ENCODE measurements at regions not wholly inside any gene's neighbourhood (a gene's known extent, or its start where the extent isn't known, plus 50 kb on each side); places are given as distances from the start of the nearest gene placed in this dataset.

GRCh38 chr11:103789952-103790351 is 246.5 kb upstream of the DDI1 start:
- H3K4me1 ChIP-seq (ENCODE audit: control insufficient read depth in 4 of 4, insufficient read depth in 4 of 4, low read length in 3 of 4) = no peaks in the 10 kb centered on the region
- no peak for DNase-seq (ENCODE audit: low spot score)
- TF ChIP-seq TAF1 (conservative IDR thresholded peaks at IDR 0.05) = no peak
- TF ChIP-seq JUND (IDR thresholded peaks at IDR 0.05) = no peak
- TF ChIP-seq HNF4A (conservative IDR thresholded peaks at IDR 0.05) = no peak
- no peak for TF ChIP-seq ZBTB33 (IDR thresholded peaks at IDR 0.05)
- no peak for TF ChIP-seq ATF3 (IDR thresholded peaks at IDR 0.05)
- TF ChIP-seq SP1 (IDR thresholded peaks at IDR 0.05) = no peak
- TF ChIP-seq FOXA2 (IDR thresholded peaks at IDR 0.05) = no peak
- no peak for TF ChIP-seq GABPA (IDR thresholded peaks at IDR 0.05 in 1 of 2, conservative IDR thresholded peaks at IDR 0.05 in 1 of 2)
- no peak for TF ChIP-seq FOXA1 (IDR thresholded peaks at IDR 0.05)
- no peak for TF ChIP-seq REST (IDR thresholded peaks at IDR 0.05)
- no peak for TF ChIP-seq RXRA (IDR thresholded peaks at IDR 0.05)
- TF ChIP-seq RAD21 (IDR thresholded peaks at IDR 0.05) = no peak
- TF ChIP-seq NR2F2 (IDR thresholded peaks at IDR 0.05) = no peak
- TF ChIP-seq MAX (IDR thresholded peaks at IDR 0.05) = no peak
- no peak for TF ChIP-seq HNF4G (IDR thresholded peaks at IDR 0.05)
- H3K9ac ChIP-seq (ENCODE audit: low read depth in 1 of 2, low read length in 2 of 2) = no peak overlapping the region
- H3K27me3 ChIP-seq (ENCODE audit: control insufficient read depth in 4 of 4, insufficient read depth in 4 of 4, low read length in 3 of 4) = no peaks in the 10 kb centered on the region
- peaks cover 0 to 10% (median 0%) of the 10 kb centered on the region in 4 donors for H3K9me3 ChIP-seq (ENCODE audit: control insufficient read depth in 4 of 4, low read length in 3 of 4)
- H3K27ac ChIP-seq (ENCODE audit: low read depth in 1 of 2, low read length in 2 of 2) = no peak overlapping the region
- no peaks in the 10 kb centered on the region for H3K36me3 ChIP-seq (ENCODE audit: control insufficient read depth in 4 of 4, insufficient read depth in 3 of 4, low read depth in 1 of 4, low read length in 3 of 4)
- no peak overlapping the region for H3K4me3 ChIP-seq (ENCODE audit: low read depth in 1 of 3, low read length in 3 of 3)

GRCh38 chr11:103792981-103793468 is 243.4 kb upstream of the DDI1 start:
- Histone ChIP-seq H3K9me3 (ENCODE audit: control insufficient read depth in 4 of 4, low read length in 3 of 4) (peaks cover 0 to 10% (median 0%) of the 10 kb centered on the region in 4 donors), H3K27ac (ENCODE audit: low read depth in 1 of 2, low read length in 2 of 2) (no peak overlapping the region), H3K4me1 (ENCODE audit: control insufficient read depth in 4 of 4, insufficient read depth in 4 of 4, low read length in 3 of 4) (no peaks in the 10 kb centered on the region), H3K4me3 (ENCODE audit: low read depth in 1 of 3, low read length in 3 of 3) (no peak overlapping the region), H3K36me3 (ENCODE audit: control insufficient read depth in 4 of 4, insufficient read depth in 3 of 4, low read depth in 1 of 4, low read length in 3 of 4) (no peaks in the 10 kb centered on the region), H3K9ac (ENCODE audit: low read depth in 1 of 2, low read length in 2 of 2) (no peak overlapping the region), H3K27me3 (ENCODE audit: control insufficient read depth in 4 of 4, insufficient read depth in 4 of 4, low read length in 3 of 4) (no peaks in the 10 kb centered on the region)
- 88% methylated on average over 1 of the region's 1 CpG for WGBS
- DNase-seq (ENCODE audit: low spot score) = no peak
- no peak for TF ChIP-seq RAD21 (IDR thresholded peaks at IDR 0.05)
- no peak for TF ChIP-seq FOXA1 (IDR thresholded peaks at IDR 0.05)
- TF ChIP-seq RXRA (IDR thresholded peaks at IDR 0.05) = no peak
- TF ChIP-seq YY1 (IDR thresholded peaks at IDR 0.05) = no peak
- no peak for TF ChIP-seq TAF1 (conservative IDR thresholded peaks at IDR 0.05)
- no peak for TF ChIP-seq HNF4A (conservative IDR thresholded peaks at IDR 0.05)
- no peak for TF ChIP-seq EGR1 (IDR thresholded peaks at IDR 0.05; ENCODE audit: low read depth in 2 of 2)
- no peak for TF ChIP-seq ZBTB33 (IDR thresholded peaks at IDR 0.05)
- no peak for TF ChIP-seq FOXA2 (IDR thresholded peaks at IDR 0.05)
- TF ChIP-seq NR2F2 (IDR thresholded peaks at IDR 0.05) = no peak
- TF ChIP-seq GABPA (IDR thresholded peaks at IDR 0.05 in 1 of 2, conservative IDR thresholded peaks at IDR 0.05 in 1 of 2) = no peak
- no peak for TF ChIP-seq SP1 (IDR thresholded peaks at IDR 0.05)
- TF ChIP-seq JUND (IDR thresholded peaks at IDR 0.05) = no peak
- TF ChIP-seq CTCF (IDR thresholded peaks at IDR 0.05; ENCODE audit: low read depth, low read length, missing input control) = no peak
- TF ChIP-seq HNF4G (IDR thresholded peaks at IDR 0.05) = no peak
- TF ChIP-seq REST (IDR thresholded peaks at IDR 0.05) = no peak

Measured in liver (tissue), 8 donors.